NT2/D1 (cell line): ENCODE measurements at regions not wholly inside any gene's neighbourhood (a gene's known extent, or its start where the extent isn't known, plus 50 kb on each side); places are given as distances from the start of the nearest gene placed in this dataset.

Experiments used
- SUZ12 ChIP-seq: IDR thresholded peaks from 2 replicates; pipeline ENCODE4 v1.6.1; 2011; ENCODE audit not compliant: insufficient read length, insufficient read depth; ENCODE audit errors: extremely low read depth
- YY1 ChIP-seq: IDR thresholded peaks from 2 replicates; pipeline ENCODE4 v1.6.1; 2011; ENCODE audit not compliant: insufficient read length, insufficient read depth
- ZNF274 ChIP-seq: IDR thresholded peaks from 2 replicates; pipeline ENCODE4 v1.6.1; 2011; ENCODE audit warnings: mild to moderate bottlenecking, low read depth, low read length

- TF ChIP-seq SUZ12 = no peak
- TF ChIP-seq ZNF274 = no peak
- TF ChIP-seq YY1 = no peak
Observed at GRCh38 chr13:32946558-32946957, 69.7 kb upstream of the KL start.
